Lung (tissue), 11 donors: ENCODE measurements at regions not wholly inside any gene's neighbourhood (a gene's known extent, or its start where the extent isn't known, plus 50 kb on each side); places are given as distances from the start of the nearest gene placed in this dataset.

ENCODE experiments used
- ATAC-seq: fragments of 200-7000 bp; cut with Tn5 transposase; one replicate; pipeline ENCODE4 v1.9.1; 2020; ENCODE audit warnings: moderate number of reproducible peaks; ENCODE audit not compliant: insufficient read depth, low FRiP score
- DNase-seq, 3 donors: peaks; one replicate each; pipeline ENCODE4 v3.0.0-alpha.2; 2013 to 2017
- H3K27ac ChIP-seq, 2 donors: one replicate each; pipeline ENCODE4 v1.5.1; 2013; ENCODE audit warnings: mild to moderate bottlenecking in 2 of 2, moderate library complexity in 2 of 2, control low read depth in 1 of 2, inconsistent platforms in 1 of 2, low read depth in 1 of 2, low read length in 1 of 2
- H3K27me3 ChIP-seq, 3 donors: one replicate each; pipeline ENCODE4 v1.5.1; 2013; ENCODE audit warnings: low read length in 2 of 3; ENCODE audit not compliant: control insufficient read depth in 3 of 3, insufficient read depth in 3 of 3
- H3K36me3 ChIP-seq, 4 donors: one replicate each; pipeline ENCODE4 v1.5.1; 2013; ENCODE audit warnings: low read length in 4 of 4, mild to moderate bottlenecking in 1 of 4, moderate library complexity in 1 of 4; ENCODE audit not compliant: control insufficient read depth in 4 of 4, insufficient read depth in 4 of 4
- H3K4me1 ChIP-seq, 5 donors: one replicate each; pipeline ENCODE4 v1.5.1; 2013; ENCODE audit warnings: low read length in 5 of 5, mild to moderate bottlenecking in 2 of 5, moderate library complexity in 1 of 5; ENCODE audit not compliant: control insufficient read depth in 5 of 5, insufficient read depth in 5 of 5
- H3K4me3 ChIP-seq: one replicate; pipeline ENCODE4 v1.5.1; 2013; ENCODE audit warnings: mild to moderate bottlenecking, control low read depth, moderate library complexity
- H3K9ac ChIP-seq, 2 donors: one replicate each; pipeline ENCODE4 v1.5.1; 2013; ENCODE audit warnings: low read length in 2 of 2, control low read depth in 1 of 2; ENCODE audit not compliant: insufficient read depth in 1 of 2
- H3K9me3 ChIP-seq, 4 donors: one replicate each; pipeline ENCODE4 v1.5.1; 2013; ENCODE audit warnings: low read length in 3 of 4, mild to moderate bottlenecking in 1 of 4, moderate library complexity in 1 of 4; ENCODE audit not compliant: control insufficient read depth in 4 of 4, insufficient read depth in 3 of 4
- whole genome bisulfite sequencing, 2 donors: extraction: QIAGEN DNeasy Blood & Tissue Kit; methylation state at CpG; one replicate each; pipeline ENCODE4 v1.1.7; 2013; 5-methylcytosine and 5-hydroxymethylcytosine counted together
- TF ChIP-seq, protein P1 (sequence below): IDR thresholded peaks from 2 replicates; pipeline ENCODE4 v1.5.1; 2012; ENCODE audit warnings: mild to moderate bottlenecking; ENCODE audit errors: control extremely low read depth, extremely low read depth
- donor health status: control.
- donor health status: control.
- donor health status: Bipolar disorder and iron deficiency.
- donor health status: healthy.
- donor health status: DM: yes; HTN: yes; CAD: no.

DNA sequence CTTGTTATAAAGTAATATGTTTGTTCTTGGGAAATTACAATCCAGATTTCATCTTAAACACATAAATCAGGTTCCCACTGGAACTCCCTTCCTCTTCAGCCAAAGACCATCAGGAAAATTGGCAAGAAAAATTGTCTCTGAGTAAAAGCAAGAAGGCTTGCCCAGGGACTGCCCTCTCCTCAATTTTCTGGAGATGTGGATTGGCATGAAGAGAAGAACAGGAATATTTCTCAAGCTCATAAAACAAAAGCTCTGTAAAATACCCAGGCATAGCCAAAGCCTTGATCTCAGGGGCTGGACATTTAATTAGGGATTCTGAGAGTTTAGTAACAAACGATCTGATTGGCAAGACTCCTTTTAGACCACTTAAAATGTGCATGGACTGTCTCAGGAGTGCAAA, 223.4 kb downstream of the ZNF608 start:
- H3K36me3 ChIP-seq: no peaks in the 10 kb centered on the region
- H3K9me3 ChIP-seq: no peaks in the 10 kb centered on the region
- TF ChIP-seq, protein P1, sequence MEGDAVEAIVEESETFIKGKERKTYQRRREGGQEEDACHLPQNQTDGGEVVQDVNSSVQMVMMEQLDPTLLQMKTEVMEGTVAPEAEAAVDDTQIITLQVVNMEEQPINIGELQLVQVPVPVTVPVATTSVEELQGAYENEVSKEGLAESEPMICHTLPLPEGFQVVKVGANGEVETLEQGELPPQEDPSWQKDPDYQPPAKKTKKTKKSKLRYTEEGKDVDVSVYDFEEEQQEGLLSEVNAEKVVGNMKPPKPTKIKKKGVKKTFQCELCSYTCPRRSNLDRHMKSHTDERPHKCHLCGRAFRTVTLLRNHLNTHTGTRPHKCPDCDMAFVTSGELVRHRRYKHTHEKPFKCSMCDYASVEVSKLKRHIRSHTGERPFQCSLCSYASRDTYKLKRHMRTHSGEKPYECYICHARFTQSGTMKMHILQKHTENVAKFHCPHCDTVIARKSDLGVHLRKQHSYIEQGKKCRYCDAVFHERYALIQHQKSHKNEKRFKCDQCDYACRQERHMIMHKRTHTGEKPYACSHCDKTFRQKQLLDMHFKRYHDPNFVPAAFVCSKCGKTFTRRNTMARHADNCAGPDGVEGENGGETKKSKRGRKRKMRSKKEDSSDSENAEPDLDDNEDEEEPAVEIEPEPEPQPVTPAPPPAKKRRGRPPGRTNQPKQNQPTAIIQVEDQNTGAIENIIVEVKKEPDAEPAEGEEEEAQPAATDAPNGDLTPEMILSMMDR: no peak
- ATAC-seq: no peak
- H3K27me3 ChIP-seq: no peaks in the 10 kb centered on the region
- 47 to 81% methylated on average over 1 of the region's 1 CpG for WGBS, 2 donors
- no peak overlapping the region for H3K4me3 ChIP-seq
- H3K27ac ChIP-seq: no peak overlapping the region
- H3K4me1 ChIP-seq: peaks cover 0 to 6% (median 0%) of the 10 kb centered on the region in 5 donors
- DNase-seq: no peak
- H3K9ac ChIP-seq: no peak overlapping the region

DNA sequence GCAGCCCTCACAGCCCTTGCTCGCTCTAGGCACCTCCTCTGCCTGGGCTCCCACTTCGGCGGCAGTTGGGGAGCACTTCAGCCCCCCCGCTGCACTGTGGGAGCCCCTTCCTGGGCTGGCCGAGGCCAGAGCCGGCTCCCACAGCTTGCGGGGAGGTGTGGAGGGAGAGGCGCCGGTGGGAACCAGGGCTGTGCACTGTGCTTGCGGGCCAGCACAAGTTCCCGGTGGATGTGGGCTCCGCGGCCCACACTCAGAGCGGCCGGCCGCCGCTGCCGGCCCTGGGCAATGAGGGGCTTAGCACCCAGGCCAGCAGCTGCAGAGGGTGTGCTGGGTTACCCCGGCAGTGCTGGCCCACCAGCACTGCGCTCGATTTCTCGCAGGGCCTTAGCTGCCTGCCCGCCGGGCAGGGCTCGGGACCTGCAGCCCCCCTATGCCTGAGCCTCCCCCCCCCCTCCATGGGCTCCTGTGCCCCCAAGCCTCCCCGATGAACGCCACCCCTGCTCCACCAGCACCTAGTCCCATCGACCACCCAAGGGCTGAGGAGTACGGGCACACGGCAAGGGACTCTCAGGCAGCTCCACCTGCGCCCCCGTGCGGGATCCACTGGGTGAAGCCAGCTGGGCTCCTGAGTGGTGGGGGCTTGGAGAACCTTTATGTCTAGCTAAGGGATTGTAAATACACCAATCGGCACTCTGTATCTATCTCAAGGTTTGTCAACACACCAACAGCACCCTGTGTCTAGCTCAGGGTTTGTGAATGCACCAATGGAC, 224.8 kb downstream of the ZNF608 start:
- WGBS, 2 donors: 89 to 90% methylated on average over 33 to 34 of the region's 34 CpGs
- DNase-seq: no peak
- Histone ChIP-seq H3K4me1 (peaks cover 0 to 3% (median 0%) of the 10 kb centered on the region in 5 donors), H3K27ac (no peak overlapping the region), H3K36me3 (no peaks in the 10 kb centered on the region), H3K9me3 (no peaks in the 10 kb centered on the region), H3K27me3 (no peaks in the 10 kb centered on the region), H3K4me3 (no peak overlapping the region), H3K9ac (no peak overlapping the region)
- ATAC-seq: no peak
- TF ChIP-seq, protein P1: no peak

DNA sequence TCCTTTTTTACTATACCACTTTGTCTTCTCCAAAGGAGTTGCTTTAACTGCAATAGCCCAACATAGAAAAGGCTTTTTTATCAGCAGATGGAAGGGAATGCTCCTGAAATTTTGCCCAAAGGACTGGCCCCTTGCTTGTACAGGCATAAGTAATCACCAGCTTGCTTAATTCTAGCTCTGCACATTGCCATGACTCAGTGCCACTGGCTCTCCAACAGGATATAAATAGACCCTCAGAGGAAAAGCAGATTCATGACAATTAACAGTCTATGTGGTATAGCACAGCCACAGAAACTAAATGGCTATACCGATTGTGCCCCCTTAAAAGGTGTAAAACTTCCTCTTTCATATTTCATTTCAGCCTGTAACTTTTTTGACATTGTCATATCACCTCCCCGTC, 227.0 kb downstream of the ZNF608 start:
- Histone ChIP-seq H3K9me3 (no peaks in the 10 kb centered on the region), H3K36me3 (no peaks in the 10 kb centered on the region), H3K27ac (no peak overlapping the region), H3K27me3 (no peaks in the 10 kb centered on the region), H3K9ac (no peak overlapping the region), H3K4me1 (peaks cover 0 to 21% (median 10%) of the 10 kb centered on the region in 5 donors), H3K4me3 (no peak overlapping the region)
- no peak for ATAC-seq
- 24 to 43% methylated on average over 2 of the region's 2 CpGs for WGBS, 2 donors
- DNase-seq: no peak
- TF ChIP-seq, protein P1: no peak
